ENCODE measurements at regions not wholly inside any gene's neighbourhood (a gene's known extent, or its start where the extent isn't known, plus 50 kb on each side); places are given as distances from the start of the nearest gene placed in this dataset.

DNA sequence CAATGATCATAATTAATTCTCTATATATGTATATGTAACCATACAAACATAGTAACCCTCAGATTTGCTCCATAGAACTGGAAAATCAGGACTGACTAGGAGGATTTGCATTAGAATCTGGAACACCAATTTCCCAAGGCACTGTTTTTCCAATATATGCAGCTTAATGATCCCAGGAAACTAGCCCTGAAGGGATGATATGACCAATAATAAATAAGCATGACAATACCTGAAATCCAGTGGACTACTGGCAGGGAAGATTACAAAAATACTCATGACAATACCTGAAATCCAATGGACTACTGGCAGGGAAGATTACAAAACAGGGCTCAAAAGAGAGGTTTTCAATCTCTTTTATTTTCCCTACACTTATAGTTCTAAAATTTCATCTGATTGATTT lies 98.4 kb downstream of the PCDH7 start:
- no peak for ATAC-seq
- TF ChIP-seq ZNF274 (IDR thresholded peaks at IDR 0.05; ENCODE audit: low read depth, low read length) (no peak), FOSL1 (IDR thresholded peaks at IDR 0.05; ENCODE audit: low read depth) (no peak), TCF7L2 (IDR thresholded peaks at IDR 0.05; ENCODE audit: borderline replicate concordance, extremely low read depth, insufficient read depth, insufficient read length) (no peak), SIN3A (IDR thresholded peaks at IDR 0.05; ENCODE audit: low read depth) (no peak), YY1 (IDR thresholded peaks at IDR 0.05; ENCODE audit: extremely low read depth, insufficient replicate concordance, low read depth, low read length) (no peak)
- TF ChIP-seq, protein P1, sequence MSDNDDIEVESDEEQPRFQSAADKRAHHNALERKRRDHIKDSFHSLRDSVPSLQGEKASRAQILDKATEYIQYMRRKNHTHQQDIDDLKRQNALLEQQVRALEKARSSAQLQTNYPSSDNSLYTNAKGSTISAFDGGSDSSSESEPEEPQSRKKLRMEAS (IDR thresholded peaks at IDR 0.05), result no peak
- H3K4me3 ChIP-seq (replicated peaks in 1 of 2; ENCODE audit: low read depth in 1 of 2, low read length in 2 of 2), result no peak overlapping the region
- no peaks in the 10 kb centered on the region for H3K9me3 ChIP-seq (ENCODE audit: control insufficient read depth in 1 of 2, insufficient read depth in 1 of 2, low read depth in 1 of 2, low read length in 2 of 2)
- no peak overlapping the region for H2AFZ ChIP-seq (ENCODE audit: low read depth, low read length, poor library complexity, severe bottlenecking)
- H3K9ac ChIP-seq (ENCODE audit: low read length), result peak overlapping the region; percentile 40
- H3K27me3 ChIP-seq (ENCODE audit: insufficient read depth, low read length), result no peaks in the 10 kb centered on the region
- intact Hi-C loops (cut with micrococcal nuclease), result no loop called here
- peak overlapping the region; percentile 3; the same call in 1 of the 2 replicates for H3K4me2 ChIP-seq (ENCODE audit: low read length)
- POLR2A ChIA-PET, result interaction anchor here (0.9 to 1.2 kb wide), 4 partner anchors 48 to 61 kb away, joined by 4 to 5 read pairs (median 4); no protein-coding TSS in a partner anchor
- peaks cover 71 to 99% of the 10 kb centered on the region in 2 experiments for H3K4me1 ChIP-seq (ENCODE audit: control insufficient read depth in 1 of 2, insufficient read depth in 2 of 2, low read length in 2 of 2)
- CTCF ChIA-PET, result no interaction called here
- no peaks in the 10 kb centered on the region for H3K9me2 ChIP-seq (ENCODE audit: insufficient read depth)
- DNase-seq (ENCODE audit: low read depth, low spot score), result no peak
- peaks cover 45% of the 10 kb centered on the region for H3K79me2 ChIP-seq (ENCODE audit: insufficient read depth, low read length)
- RAD21 ChIA-PET (ENCODE audit: low non-redundant PET in 1 of 2, low total read pairs in 2 of 2, uncharacterized antibody in 2 of 2, unreplicated experiment in 2 of 2), result no interaction called here
- no peaks in the 10 kb centered on the region for H3K36me3 ChIP-seq (ENCODE audit: control insufficient read depth in 1 of 2, insufficient read depth in 2 of 2, low read length in 2 of 2)
- H3K27ac ChIP-seq (ENCODE audit: low read depth, low read length), result peak overlapping the region; percentile 100
- no TSS peak for BruUV-seq (replicated peaks)
- H4K20me1 ChIP-seq (ENCODE audit: insufficient read depth), result no peaks in the 10 kb centered on the region

DNA sequence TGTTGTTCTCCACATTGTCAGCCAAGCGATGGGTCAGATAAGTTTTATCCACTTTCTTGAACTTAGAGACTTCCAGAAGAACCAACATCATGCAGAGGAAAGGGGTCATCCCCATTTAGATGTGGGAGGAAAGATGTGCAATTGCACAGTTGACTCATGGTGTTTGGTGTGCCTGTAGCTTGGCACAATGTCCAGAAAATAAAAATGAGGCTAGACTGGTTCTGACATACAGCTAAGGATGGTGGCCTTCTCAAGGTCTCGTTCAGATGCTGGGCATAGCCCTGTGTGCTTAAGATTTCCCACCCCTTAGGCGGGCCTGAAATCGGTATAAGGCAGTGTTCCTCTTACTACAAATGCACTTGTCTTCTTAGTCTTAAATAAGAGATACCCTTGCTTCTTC lies 101.1 kb downstream of the PCDH7 start:
- Histone ChIP-seq H4K20me1 (ENCODE audit: insufficient read depth) (no peaks in the 10 kb centered on the region), H3K4me2 (ENCODE audit: low read length) (peak overlapping the region; percentile 76), H3K9me2 (ENCODE audit: insufficient read depth) (no peaks in the 10 kb centered on the region), H3K9ac (ENCODE audit: low read length) (peak overlapping the region; percentile 71), H2AFZ (ENCODE audit: low read depth, low read length, poor library complexity, severe bottlenecking) (no peak overlapping the region), H3K79me2 (ENCODE audit: insufficient read depth, low read length) (peaks cover 68% of the 10 kb centered on the region), H3K4me1 (ENCODE audit: control insufficient read depth in 1 of 2, insufficient read depth in 2 of 2, low read length in 2 of 2) (peaks cover 75 to 99% of the 10 kb centered on the region in 2 experiments), H3K27me3 (ENCODE audit: insufficient read depth, low read length) (no peaks in the 10 kb centered on the region), H3K4me3 (replicated peaks in 1 of 2; ENCODE audit: low read depth in 1 of 2, low read length in 2 of 2) (peak overlapping the region in 1 of 2 experiments; percentile 48; a peak in 2 of 4 replicates), H3K36me3 (ENCODE audit: control insufficient read depth in 1 of 2, insufficient read depth in 2 of 2, low read length in 2 of 2) (no peaks in the 10 kb centered on the region; a peak in 1 of 4 replicates), H3K9me3 (ENCODE audit: control insufficient read depth in 1 of 2, insufficient read depth in 1 of 2, low read depth in 1 of 2, low read length in 2 of 2) (no peaks in the 10 kb centered on the region), H3K27ac (ENCODE audit: low read depth, low read length) (peak overlapping the region; percentile 100)
- POLR2A ChIA-PET, result interaction anchor here (0.9 to 4.0 kb wide), 11 partner anchors 9 to 262 kb away, joined by 3 to 41 read pairs (median 6); no protein-coding TSS in a partner anchor
- DNase-seq (ENCODE audit: low read depth, low spot score) (peak; percentile 67), ATAC-seq (peak; percentile 55)
- CTCF ChIA-PET, result no interaction called here
- RAD21 ChIA-PET (ENCODE audit: low non-redundant PET in 1 of 2, low total read pairs in 2 of 2, uncharacterized antibody in 2 of 2, unreplicated experiment in 2 of 2), result no interaction called here
- TSS peak; percentile 95 for BruUV-seq (replicated peaks)
- intact Hi-C loops (cut with micrococcal nuclease), result loop anchor here (5.0 kb wide), 1 partner anchor 69 kb away; no protein-coding TSS in a partner anchor
- TF ChIP-seq, protein P2, sequence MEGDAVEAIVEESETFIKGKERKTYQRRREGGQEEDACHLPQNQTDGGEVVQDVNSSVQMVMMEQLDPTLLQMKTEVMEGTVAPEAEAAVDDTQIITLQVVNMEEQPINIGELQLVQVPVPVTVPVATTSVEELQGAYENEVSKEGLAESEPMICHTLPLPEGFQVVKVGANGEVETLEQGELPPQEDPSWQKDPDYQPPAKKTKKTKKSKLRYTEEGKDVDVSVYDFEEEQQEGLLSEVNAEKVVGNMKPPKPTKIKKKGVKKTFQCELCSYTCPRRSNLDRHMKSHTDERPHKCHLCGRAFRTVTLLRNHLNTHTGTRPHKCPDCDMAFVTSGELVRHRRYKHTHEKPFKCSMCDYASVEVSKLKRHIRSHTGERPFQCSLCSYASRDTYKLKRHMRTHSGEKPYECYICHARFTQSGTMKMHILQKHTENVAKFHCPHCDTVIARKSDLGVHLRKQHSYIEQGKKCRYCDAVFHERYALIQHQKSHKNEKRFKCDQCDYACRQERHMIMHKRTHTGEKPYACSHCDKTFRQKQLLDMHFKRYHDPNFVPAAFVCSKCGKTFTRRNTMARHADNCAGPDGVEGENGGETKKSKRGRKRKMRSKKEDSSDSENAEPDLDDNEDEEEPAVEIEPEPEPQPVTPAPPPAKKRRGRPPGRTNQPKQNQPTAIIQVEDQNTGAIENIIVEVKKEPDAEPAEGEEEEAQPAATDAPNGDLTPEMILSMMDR (IDR thresholded peaks at IDR 0.05 in 2 of 3, conservative IDR thresholded peaks at IDR 0.05 in 1 of 3; ENCODE audit: borderline replicate concordance in 1 of 3, insufficient read depth in 1 of 3, low read depth in 2 of 3, low read length in 2 of 3), result no peak
- TF ChIP-seq ZNF274 (IDR thresholded peaks at IDR 0.05; ENCODE audit: low read depth, low read length) (no peak), SIN3A (IDR thresholded peaks at IDR 0.05; ENCODE audit: low read depth) (no peak), ELF1 (IDR thresholded peaks at IDR 0.05; ENCODE audit: borderline replicate concordance, low read depth) (no peak), EGR1 (IDR thresholded peaks at IDR 0.05; ENCODE audit: low read depth) (0 out of 2 replicates have a peak, but pooled peaks have one; percentile 22), SP1 (IDR thresholded peaks at IDR 0.05; ENCODE audit: low read depth) (peak; percentile 67), EZH2phosphoT487 (IDR thresholded peaks at IDR 0.05; ENCODE audit: borderline replicate concordance) (no peak), SRF (IDR thresholded peaks at IDR 0.05; ENCODE audit: low read depth) (no peak), RAD21 (IDR thresholded peaks at IDR 0.05; ENCODE audit: low read depth) (0 out of 2 replicates have a peak, but pooled peaks have one; percentile 8)
- TF ChIP-seq, protein P3, sequence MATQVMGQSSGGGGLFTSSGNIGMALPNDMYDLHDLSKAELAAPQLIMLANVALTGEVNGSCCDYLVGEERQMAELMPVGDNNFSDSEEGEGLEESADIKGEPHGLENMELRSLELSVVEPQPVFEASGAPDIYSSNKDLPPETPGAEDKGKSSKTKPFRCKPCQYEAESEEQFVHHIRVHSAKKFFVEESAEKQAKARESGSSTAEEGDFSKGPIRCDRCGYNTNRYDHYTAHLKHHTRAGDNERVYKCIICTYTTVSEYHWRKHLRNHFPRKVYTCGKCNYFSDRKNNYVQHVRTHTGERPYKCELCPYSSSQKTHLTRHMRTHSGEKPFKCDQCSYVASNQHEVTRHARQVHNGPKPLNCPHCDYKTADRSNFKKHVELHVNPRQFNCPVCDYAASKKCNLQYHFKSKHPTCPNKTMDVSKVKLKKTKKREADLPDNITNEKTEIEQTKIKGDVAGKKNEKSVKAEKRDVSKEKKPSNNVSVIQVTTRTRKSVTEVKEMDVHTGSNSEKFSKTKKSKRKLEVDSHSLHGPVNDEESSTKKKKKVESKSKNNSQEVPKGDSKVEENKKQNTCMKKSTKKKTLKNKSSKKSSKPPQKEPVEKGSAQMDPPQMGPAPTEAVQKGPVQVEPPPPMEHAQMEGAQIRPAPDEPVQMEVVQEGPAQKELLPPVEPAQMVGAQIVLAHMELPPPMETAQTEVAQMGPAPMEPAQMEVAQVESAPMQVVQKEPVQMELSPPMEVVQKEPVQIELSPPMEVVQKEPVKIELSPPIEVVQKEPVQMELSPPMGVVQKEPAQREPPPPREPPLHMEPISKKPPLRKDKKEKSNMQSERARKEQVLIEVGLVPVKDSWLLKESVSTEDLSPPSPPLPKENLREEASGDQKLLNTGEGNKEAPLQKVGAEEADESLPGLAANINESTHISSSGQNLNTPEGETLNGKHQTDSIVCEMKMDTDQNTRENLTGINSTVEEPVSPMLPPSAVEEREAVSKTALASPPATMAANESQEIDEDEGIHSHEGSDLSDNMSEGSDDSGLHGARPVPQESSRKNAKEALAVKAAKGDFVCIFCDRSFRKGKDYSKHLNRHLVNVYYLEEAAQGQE (IDR thresholded peaks at IDR 0.05; ENCODE audit: low read depth), result no peak
- TF ChIP-seq, protein P1 (IDR thresholded peaks at IDR 0.05), result peak; percentile 41

Data from HCT116 (cell line).